Prostate gland (tissue), 2 donors: ENCODE measurements at regions not wholly inside any gene's neighbourhood (a gene's known extent, or its start where the extent isn't known, plus 50 kb on each side); places are given as distances from the start of the nearest gene placed in this dataset.

Experiments
- DNase-seq: peaks from one replicate; pipeline ENCODE4 v3.0.0-alpha.2; 2019; ENCODE audit warnings: low spot score
- H3K27ac ChIP-seq, 2 donors: fragments of 200-600 bp; sonication (generic); 2 replicates each; pipeline ENCODE4 v1.5.1; 2017 to 2019
- H3K27me3 ChIP-seq: fragments of 200-600 bp; sonication (generic); replicated peaks from 2 replicates; pipeline ENCODE4 v1.5.1; 2019; ENCODE audit not compliant: insufficient read depth
- H3K36me3 ChIP-seq, 2 donors: fragments of 200-600 bp; sonication (generic); 1 replicate in 1 of 2; 2 replicates in 1 of 2; pipeline versions ENCODE4 v1.5.1 to v1.8.1; 2017 to 2019
- H3K4me1 ChIP-seq: fragments of 200-600 bp; sonication (generic); replicated peaks from 2 replicates; pipeline ENCODE4 v1.5.1; 2019
- H3K4me3 ChIP-seq, 2 donors: fragments of 200-600 bp; sonication (generic); 2 replicates each; pipeline ENCODE4 v1.5.1; 2017 to 2019
- H3K9me3 ChIP-seq: fragments of 200-600 bp; sonication (generic); 2 replicates; pipeline ENCODE4 v1.5.1; 2017
- CTCF ChIP-seq, 4 experiments: fragments of 200-600 bp in 2 of 4; fragments of 450-650 bp in 2 of 4; sonication (generic) in 2 of 4; IDR thresholded peaks; 1 replicate in 3 of 4; 2 replicates in 1 of 4; pipeline ENCODE4 v1.5.1; 2016 to 2019; ENCODE audit warnings: antibody characterized with exemption in 4 of 4, mild to moderate bottlenecking in 2 of 4, moderate library complexity in 2 of 4
- POLR2A ChIP-seq: fragments of 450-650 bp; IDR thresholded peaks from one replicate; pipeline ENCODE4 v1.6.1; 2016; ENCODE audit warnings: antibody characterized with exemption, mild to moderate bottlenecking
- POLR2AphosphoS5 ChIP-seq: sonication (generic); formaldehyde crosslinking; IDR thresholded peaks from one replicate; pipeline ENCODE4 v1.6.1; 2017; ENCODE audit warnings: antibody characterized with exemption
- WGBS: methylation state at CpG from one replicate; pipeline ENCODE4 v1.1.5; 2018; 5-methylcytosine and 5-hydroxymethylcytosine counted together
- intact Hi-C: fragments of 100-400 bp; cut with DNase I; formaldehyde crosslinking; loops from one replicate; pipeline ENCODE4 v1.14.2; 2022

GRCh38 chr11:70682056-70682455 lies 283.7 kb downstream of the CTTN start:
- H3K36me3 ChIP-seq = no peaks in the 10 kb centered on the region
- no peaks in the 10 kb centered on the region for H3K4me1 ChIP-seq
- intact Hi-C loops = no loop called here
- no peak for TF ChIP-seq CTCF (IDR thresholded peaks at IDR 0.05)
- no peak for TF ChIP-seq POLR2AphosphoS5
- TF ChIP-seq POLR2A = no peak
- H3K4me3 ChIP-seq = no peak overlapping the region
- 82% methylated on average over 10 of the region's 10 CpGs for WGBS
- H3K9me3 ChIP-seq = no peaks in the 10 kb centered on the region
- H3K27ac ChIP-seq = no peak overlapping the region
- DNase-seq = no peak
- H3K27me3 ChIP-seq = no peaks in the 10 kb centered on the region

GRCh38 chr11:70682760-70683159 lies 284.4 kb downstream of the CTTN start:
- 98% methylated on average over 12 of the region's 12 CpGs for WGBS
- H3K27me3 ChIP-seq = no peaks in the 10 kb centered on the region
- TF ChIP-seq CTCF (IDR thresholded peaks at IDR 0.05) (no peak), POLR2A (no peak), POLR2AphosphoS5 (no peak)
- no peaks in the 10 kb centered on the region for H3K9me3 ChIP-seq
- no peaks in the 10 kb centered on the region for H3K36me3 ChIP-seq
- no peak for DNase-seq
- intact Hi-C loops = no loop called here
- H3K27ac ChIP-seq = no peak overlapping the region
- H3K4me1 ChIP-seq = no peaks in the 10 kb centered on the region
- no peak overlapping the region for H3K4me3 ChIP-seq

- intact Hi-C loops = no loop called here
- 77% methylated on average over 5 of the region's 6 CpGs for WGBS
- no peak overlapping the region for H3K4me3 ChIP-seq
- TF ChIP-seq POLR2AphosphoS5 (no peak), POLR2A (no peak), CTCF (IDR thresholded peaks at IDR 0.05) (no peak)
- no peak overlapping the region for H3K27ac ChIP-seq
- DNase-seq = no peak
- H3K36me3 ChIP-seq = no peaks in the 10 kb centered on the region
- H3K4me1 ChIP-seq = no peaks in the 10 kb centered on the region
- H3K27me3 ChIP-seq = no peaks in the 10 kb centered on the region
- no peaks in the 10 kb centered on the region for H3K9me3 ChIP-seq
These were observed 289.4 kb downstream of the CTTN start for GRCh38 chr11:70687716-70688115.

GRCh38 chr11:70688142-70688541 lies 289.8 kb downstream of the CTTN start:
- Histone ChIP-seq H3K4me1 (no peaks in the 10 kb centered on the region), H3K36me3 (no peaks in the 10 kb centered on the region), H3K27me3 (no peaks in the 10 kb centered on the region), H3K4me3 (no peak overlapping the region), H3K9me3 (no peaks in the 10 kb centered on the region), H3K27ac (no peak overlapping the region)
- intact Hi-C loops = no loop called here
- TF ChIP-seq POLR2AphosphoS5 (no peak), CTCF (IDR thresholded peaks at IDR 0.05) (no peak), POLR2A (no peak)
- 95% methylated on average over 8 of the region's 8 CpGs for WGBS
- no peak for DNase-seq

GRCh38 chr11:70689764-70690163 lies 291.4 kb downstream of the CTTN start:
- Histone ChIP-seq H3K4me1 (no peaks in the 10 kb centered on the region), H3K9me3 (no peaks in the 10 kb centered on the region), H3K27ac (no peak overlapping the region), H3K36me3 (no peaks in the 10 kb centered on the region), H3K4me3 (no peak overlapping the region), H3K27me3 (no peaks in the 10 kb centered on the region)
- DNase-seq = no peak
- no peak for TF ChIP-seq CTCF (IDR thresholded peaks at IDR 0.05)
- no peak for TF ChIP-seq POLR2AphosphoS5
- no peak for TF ChIP-seq POLR2A
- WGBS = 85% methylated on average over 6 of the region's 6 CpGs
- intact Hi-C loops = no loop called here
